ENCODE measurements at regions not wholly inside any gene's neighbourhood (a gene's known extent, or its start where the extent isn't known, plus 50 kb on each side); places are given as distances from the start of the nearest gene placed in this dataset.

- TF ChIP-seq GATA2 (IDR thresholded peaks at IDR 0.05; ENCODE audit: low read depth, low read length): no peak
- no peak for TF ChIP-seq GATA3 (IDR thresholded peaks at IDR 0.05; ENCODE audit: low read depth, low read length)
Measured at GRCh38 chr14:21933681-21934080, 260.1 kb upstream of the OR4E1 start.
